ENCODE measurements at regions not wholly inside any gene's neighbourhood (a gene's known extent, or its start where the extent isn't known, plus 50 kb on each side); places are given as distances from the start of the nearest gene placed in this dataset.

- no peak overlapping the region for H3K9ac ChIP-seq (ENCODE audit: low read length)
- H2AFZ ChIP-seq (ENCODE audit: low read length), result no peak overlapping the region
- no peaks in the 10 kb centered on the region for H3K27me3 ChIP-seq (replicated peaks; ENCODE audit: insufficient read depth, low read length)
- TF ChIP-seq EZH2 (optimal IDR thresholded peaks at IDR 0.05; ENCODE audit: low read depth, low read length) (no peak), CTCF (IDR thresholded peaks at IDR 0.05; ENCODE audit: low read length) (no peak), EZH2phosphoT487 (IDR thresholded peaks at IDR 0.05; ENCODE audit: low read length) (no peak)
- H3K4me1 ChIP-seq (ENCODE audit: low read length), result no peaks in the 10 kb centered on the region
- H3K9me3 ChIP-seq (replicated peaks; ENCODE audit: insufficient read depth, low read length), result no peaks in the 10 kb centered on the region
- H3K9me2 ChIP-seq (replicated peaks; ENCODE audit: insufficient read depth, low read length), result no peaks in the 10 kb centered on the region
- no peak overlapping the region for H3K27ac ChIP-seq (ENCODE audit: low read length)
- no peak for DNase-seq
- no peak overlapping the region for H3K4me3 ChIP-seq (ENCODE audit: low read length)
- H3K36me3 ChIP-seq (replicated peaks; ENCODE audit: insufficient read depth, low read length), result no peaks in the 10 kb centered on the region
- no peaks in the 10 kb centered on the region for H3F3A ChIP-seq (ENCODE audit: insufficient read depth, low read length)
- no peak overlapping the region for H3K4me2 ChIP-seq (ENCODE audit: low read depth, low read length)
- no peaks in the 10 kb centered on the region for H4K20me1 ChIP-seq (ENCODE audit: insufficient read depth, low read length)
- H3K79me2 ChIP-seq (ENCODE audit: low read length), result no peaks in the 10 kb centered on the region
These were observed 243.0 kb downstream of the SNX13 start for GRCh38 chr7:17697128-17697881.

- Histone ChIP-seq H3K4me3 (ENCODE audit: low read length) (no peak overlapping the region), H3K36me3 (replicated peaks; ENCODE audit: insufficient read depth, low read length) (no peaks in the 10 kb centered on the region), H3K27ac (ENCODE audit: low read length) (no peak overlapping the region), H3K9ac (ENCODE audit: low read length) (no peak overlapping the region), H4K20me1 (ENCODE audit: insufficient read depth, low read length) (no peaks in the 10 kb centered on the region), H3K9me2 (replicated peaks; ENCODE audit: insufficient read depth, low read length) (no peaks in the 10 kb centered on the region; the same call in 1 of the 2 replicates), H3K27me3 (replicated peaks; ENCODE audit: insufficient read depth, low read length) (no peaks in the 10 kb centered on the region), H2AFZ (ENCODE audit: low read length) (no peak overlapping the region), H3K4me1 (ENCODE audit: low read length) (no peaks in the 10 kb centered on the region), H3K9me3 (replicated peaks; ENCODE audit: insufficient read depth, low read length) (no peaks in the 10 kb centered on the region), H3K4me2 (ENCODE audit: low read depth, low read length) (no peak overlapping the region), H3F3A (ENCODE audit: insufficient read depth, low read length) (no peaks in the 10 kb centered on the region), H3K79me2 (ENCODE audit: low read length) (no peaks in the 10 kb centered on the region)
- TF ChIP-seq CTCF (IDR thresholded peaks at IDR 0.05; ENCODE audit: low read length) (no peak), EZH2 (optimal IDR thresholded peaks at IDR 0.05; ENCODE audit: low read depth, low read length) (no peak), EZH2phosphoT487 (IDR thresholded peaks at IDR 0.05; ENCODE audit: low read length) (no peak)
- no peak for DNase-seq
These were observed 240.6 kb downstream of the SNX13 start for GRCh38 chr7:17699696-17700095.

DNA sequence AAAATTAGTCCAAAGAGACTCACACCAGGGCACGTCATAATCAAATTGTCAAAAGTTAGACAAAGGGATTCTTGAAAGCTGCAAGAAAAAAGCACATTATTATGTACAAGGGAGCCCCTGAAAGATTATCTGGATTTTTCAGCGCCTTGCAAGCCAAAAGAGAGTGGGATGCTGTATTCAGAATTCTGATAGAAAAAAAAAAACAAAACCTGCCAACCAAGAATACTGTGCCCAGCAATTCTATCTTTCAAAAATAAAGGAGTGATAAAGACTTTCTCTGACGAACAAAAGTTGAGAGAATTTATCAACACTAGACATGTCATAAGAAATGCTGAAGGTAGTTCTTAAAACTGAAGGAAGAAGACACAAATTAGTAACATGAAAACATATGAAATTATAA is 240.2 kb downstream of the SNX13 start:
- no peaks in the 10 kb centered on the region for H3F3A ChIP-seq (ENCODE audit: insufficient read depth, low read length)
- H3K27me3 ChIP-seq (replicated peaks; ENCODE audit: insufficient read depth, low read length), result no peaks in the 10 kb centered on the region
- no peak overlapping the region for H3K4me2 ChIP-seq (ENCODE audit: low read depth, low read length)
- H3K27ac ChIP-seq (ENCODE audit: low read length), result no peak overlapping the region
- no peaks in the 10 kb centered on the region for H4K20me1 ChIP-seq (ENCODE audit: insufficient read depth, low read length)
- H3K9me2 ChIP-seq (replicated peaks; ENCODE audit: insufficient read depth, low read length), result no peaks in the 10 kb centered on the region; the same call in 1 of the 2 replicates
- H3K9me3 ChIP-seq (replicated peaks; ENCODE audit: insufficient read depth, low read length), result no peaks in the 10 kb centered on the region
- H3K9ac ChIP-seq (ENCODE audit: low read length), result no peak overlapping the region
- H3K36me3 ChIP-seq (replicated peaks; ENCODE audit: insufficient read depth, low read length), result no peaks in the 10 kb centered on the region
- H3K4me3 ChIP-seq (ENCODE audit: low read length), result no peak overlapping the region
- TF ChIP-seq CTCF (IDR thresholded peaks at IDR 0.05; ENCODE audit: low read length) (no peak), EZH2 (optimal IDR thresholded peaks at IDR 0.05; ENCODE audit: low read depth, low read length) (no peak), EZH2phosphoT487 (IDR thresholded peaks at IDR 0.05; ENCODE audit: low read length) (no peak)
- no peaks in the 10 kb centered on the region for H3K4me1 ChIP-seq (ENCODE audit: low read length)
- H2AFZ ChIP-seq (ENCODE audit: low read length), result no peak overlapping the region
- DNase-seq, result no peak
- no peaks in the 10 kb centered on the region for H3K79me2 ChIP-seq (ENCODE audit: low read length)

Data from MM.1S (cell line).